PFSK-1 (cell line): ENCODE measurements at regions not wholly inside any gene's neighbourhood (a gene's known extent, or its start where the extent isn't known, plus 50 kb on each side); places are given as distances from the start of the nearest gene placed in this dataset.

Experiments used
- FOXP2 ChIP-seq: optimal IDR thresholded peaks from 2 replicates; pipeline ENCODE3; 2011; ENCODE audit warnings: borderline replicate concordance, control low read depth, inconsistent platforms; ENCODE audit not compliant: insufficient read depth; ENCODE audit errors: extremely low read length, extremely low read depth
- POLR2AphosphoS5 ChIP-seq: IDR thresholded peaks from 2 replicates; pipeline ENCODE4 v1.6.1; 2012; ENCODE audit warnings: low read depth, mild to moderate bottlenecking, control low read depth, low read length, moderate library complexity
- SIN3A ChIP-seq: IDR thresholded peaks from 2 replicates; pipeline ENCODE4 v1.6.1; 2012; ENCODE audit warnings: mild to moderate bottlenecking, low read length, moderate library complexity, borderline replicate concordance; ENCODE audit not compliant: insufficient read depth
- TAF1 ChIP-seq: IDR thresholded peaks from 2 replicates; pipeline ENCODE4 v1.6.1; 2012; ENCODE audit warnings: low read length, control low read depth, borderline replicate concordance; ENCODE audit not compliant: insufficient read depth
- TF ChIP-seq, protein P1 (sequence below), 2 experiments: IDR thresholded peaks; 2 replicates each; pipeline versions ENCODE4 v1.6.1 to v1.8.0; 2011 to 2012; ENCODE audit warnings: low read depth in 2 of 2, low read length in 2 of 2, control low read depth in 1 of 2, inconsistent platforms in 1 of 2, mild to moderate bottlenecking in 1 of 2, moderate library complexity in 1 of 2; ENCODE audit not compliant: insufficient read depth in 1 of 2

DNA sequence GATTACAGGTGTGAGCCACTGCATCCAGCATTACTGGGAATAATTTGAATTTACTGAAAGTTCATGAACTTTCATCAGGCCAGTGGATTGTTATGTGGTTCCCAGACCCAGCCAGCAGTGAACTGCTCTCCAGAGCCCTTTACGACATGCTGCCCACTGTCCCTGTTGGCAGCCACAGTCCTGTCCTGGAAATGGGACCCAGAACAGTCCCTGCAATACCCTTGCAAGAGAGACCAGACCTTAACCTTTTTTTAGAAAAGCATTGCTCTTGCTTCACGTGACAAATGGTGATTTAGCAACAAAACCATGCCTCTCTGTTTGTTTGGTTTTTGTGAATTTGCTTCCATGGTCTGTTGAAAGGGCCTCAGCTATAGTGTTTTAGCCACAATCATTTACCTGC is 367.3 kb upstream of the C2CD4B start:
- TF ChIP-seq, protein P1, sequence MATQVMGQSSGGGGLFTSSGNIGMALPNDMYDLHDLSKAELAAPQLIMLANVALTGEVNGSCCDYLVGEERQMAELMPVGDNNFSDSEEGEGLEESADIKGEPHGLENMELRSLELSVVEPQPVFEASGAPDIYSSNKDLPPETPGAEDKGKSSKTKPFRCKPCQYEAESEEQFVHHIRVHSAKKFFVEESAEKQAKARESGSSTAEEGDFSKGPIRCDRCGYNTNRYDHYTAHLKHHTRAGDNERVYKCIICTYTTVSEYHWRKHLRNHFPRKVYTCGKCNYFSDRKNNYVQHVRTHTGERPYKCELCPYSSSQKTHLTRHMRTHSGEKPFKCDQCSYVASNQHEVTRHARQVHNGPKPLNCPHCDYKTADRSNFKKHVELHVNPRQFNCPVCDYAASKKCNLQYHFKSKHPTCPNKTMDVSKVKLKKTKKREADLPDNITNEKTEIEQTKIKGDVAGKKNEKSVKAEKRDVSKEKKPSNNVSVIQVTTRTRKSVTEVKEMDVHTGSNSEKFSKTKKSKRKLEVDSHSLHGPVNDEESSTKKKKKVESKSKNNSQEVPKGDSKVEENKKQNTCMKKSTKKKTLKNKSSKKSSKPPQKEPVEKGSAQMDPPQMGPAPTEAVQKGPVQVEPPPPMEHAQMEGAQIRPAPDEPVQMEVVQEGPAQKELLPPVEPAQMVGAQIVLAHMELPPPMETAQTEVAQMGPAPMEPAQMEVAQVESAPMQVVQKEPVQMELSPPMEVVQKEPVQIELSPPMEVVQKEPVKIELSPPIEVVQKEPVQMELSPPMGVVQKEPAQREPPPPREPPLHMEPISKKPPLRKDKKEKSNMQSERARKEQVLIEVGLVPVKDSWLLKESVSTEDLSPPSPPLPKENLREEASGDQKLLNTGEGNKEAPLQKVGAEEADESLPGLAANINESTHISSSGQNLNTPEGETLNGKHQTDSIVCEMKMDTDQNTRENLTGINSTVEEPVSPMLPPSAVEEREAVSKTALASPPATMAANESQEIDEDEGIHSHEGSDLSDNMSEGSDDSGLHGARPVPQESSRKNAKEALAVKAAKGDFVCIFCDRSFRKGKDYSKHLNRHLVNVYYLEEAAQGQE (IDR thresholded peaks at IDR 0.05; ENCODE audit: insufficient read depth in 1 of 2, low read depth in 2 of 2, low read length in 2 of 2) = no peak
- TF ChIP-seq TAF1 (no peak), POLR2AphosphoS5 (no peak), SIN3A (no peak), FOXP2 (no peak)
